Omental fat pad (tissue), 3 donors: ENCODE measurements at regions not wholly inside any gene's neighbourhood (a gene's known extent, or its start where the extent isn't known, plus 50 kb on each side); places are given as distances from the start of the nearest gene placed in this dataset.

Experiments used
- ATAC-seq: fragments of 150-250 bp; one replicate; pipeline ENCODE4 v1.9.1; 2016; ENCODE audit warnings: mild to moderate bottlenecking, moderate library complexity; ENCODE audit not compliant: low FRiP score
- DNase-seq: peaks from one replicate; pipeline ENCODE4 v3.0.0-alpha.2; 2019; ENCODE audit warnings: low spot score
- TF ChIP-seq, protein P1 (sequence below), 3 donors: fragments of 450-650 bp; IDR thresholded peaks; one replicate each; pipeline ENCODE4 v1.5.1; 2016 to 2017; ENCODE audit warnings: antibody characterized with exemption in 3 of 3, mild to moderate bottlenecking in 3 of 3, moderate library complexity in 2 of 3

DNA sequence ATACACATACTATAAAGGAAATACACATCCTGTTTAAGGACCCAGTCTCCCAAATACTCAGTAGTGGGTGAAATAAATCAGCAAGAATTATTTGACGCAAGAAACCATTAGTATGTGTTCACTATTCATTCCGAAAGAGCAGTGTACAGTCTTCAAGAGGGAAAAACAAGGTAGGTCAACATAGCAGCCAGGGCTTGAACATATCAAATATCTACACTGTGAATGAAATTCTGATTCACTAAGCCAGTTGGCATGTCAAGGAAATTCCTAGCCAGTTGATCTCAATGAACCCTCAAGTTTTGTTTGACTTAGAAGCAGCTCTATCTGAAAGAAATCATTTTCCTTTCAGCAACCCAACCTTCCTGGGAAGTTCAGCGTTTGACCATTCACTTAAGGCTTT lies 99.0 kb downstream of the CNTN3 start:
- ATAC-seq (no peak), DNase-seq (no peak)
- TF ChIP-seq, protein P1, sequence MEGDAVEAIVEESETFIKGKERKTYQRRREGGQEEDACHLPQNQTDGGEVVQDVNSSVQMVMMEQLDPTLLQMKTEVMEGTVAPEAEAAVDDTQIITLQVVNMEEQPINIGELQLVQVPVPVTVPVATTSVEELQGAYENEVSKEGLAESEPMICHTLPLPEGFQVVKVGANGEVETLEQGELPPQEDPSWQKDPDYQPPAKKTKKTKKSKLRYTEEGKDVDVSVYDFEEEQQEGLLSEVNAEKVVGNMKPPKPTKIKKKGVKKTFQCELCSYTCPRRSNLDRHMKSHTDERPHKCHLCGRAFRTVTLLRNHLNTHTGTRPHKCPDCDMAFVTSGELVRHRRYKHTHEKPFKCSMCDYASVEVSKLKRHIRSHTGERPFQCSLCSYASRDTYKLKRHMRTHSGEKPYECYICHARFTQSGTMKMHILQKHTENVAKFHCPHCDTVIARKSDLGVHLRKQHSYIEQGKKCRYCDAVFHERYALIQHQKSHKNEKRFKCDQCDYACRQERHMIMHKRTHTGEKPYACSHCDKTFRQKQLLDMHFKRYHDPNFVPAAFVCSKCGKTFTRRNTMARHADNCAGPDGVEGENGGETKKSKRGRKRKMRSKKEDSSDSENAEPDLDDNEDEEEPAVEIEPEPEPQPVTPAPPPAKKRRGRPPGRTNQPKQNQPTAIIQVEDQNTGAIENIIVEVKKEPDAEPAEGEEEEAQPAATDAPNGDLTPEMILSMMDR (IDR thresholded peaks at IDR 0.05): no peak

DNA sequence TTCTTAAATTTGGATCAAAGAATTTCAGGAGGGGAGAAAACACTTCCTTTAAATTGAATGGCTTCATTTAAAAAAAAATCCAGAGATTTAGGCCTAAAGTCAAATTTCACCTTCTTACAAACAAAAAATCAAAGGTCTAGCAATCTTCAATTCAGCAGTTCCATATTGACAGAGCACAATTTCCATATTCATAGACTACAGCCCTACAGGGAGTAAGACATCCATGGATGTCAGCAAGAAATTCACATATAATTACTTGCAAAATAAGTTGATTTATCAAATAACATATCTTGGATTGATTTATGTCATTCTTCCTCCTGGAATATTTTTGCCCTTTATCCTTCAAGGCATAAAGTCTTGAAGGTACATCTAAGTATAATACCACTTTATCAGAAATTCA lies 103.4 kb downstream of the CNTN3 start:
- DNase-seq: no peak
- TF ChIP-seq, protein P1 (IDR thresholded peaks at IDR 0.05): no peak
- ATAC-seq: no peak

GRCh38 chr3:74510261-74510818 lies 104.1 kb downstream of the CNTN3 start:
- TF ChIP-seq, protein P1 (IDR thresholded peaks at IDR 0.05): no peak
- DNase-seq (no peak), ATAC-seq (no peak)

- TF ChIP-seq, protein P1 (IDR thresholded peaks at IDR 0.05): no peak
- DNase-seq (no peak), ATAC-seq (no peak)
Measured at GRCh38 chr3:74507691-74508090, 106.8 kb downstream of the CNTN3 start.

GRCh38 chr3:74506246-74506645 lies 108.2 kb downstream of the CNTN3 start:
- ATAC-seq: no peak
- TF ChIP-seq, protein P1 (IDR thresholded peaks at IDR 0.05): no peak
- DNase-seq: no peak

GRCh38 chr3:74501007-74501406 lies 113.5 kb downstream of the CNTN3 start:
- no peak for DNase-seq
- TF ChIP-seq, protein P1 (IDR thresholded peaks at IDR 0.05): no peak
- ATAC-seq: no peak

DNA sequence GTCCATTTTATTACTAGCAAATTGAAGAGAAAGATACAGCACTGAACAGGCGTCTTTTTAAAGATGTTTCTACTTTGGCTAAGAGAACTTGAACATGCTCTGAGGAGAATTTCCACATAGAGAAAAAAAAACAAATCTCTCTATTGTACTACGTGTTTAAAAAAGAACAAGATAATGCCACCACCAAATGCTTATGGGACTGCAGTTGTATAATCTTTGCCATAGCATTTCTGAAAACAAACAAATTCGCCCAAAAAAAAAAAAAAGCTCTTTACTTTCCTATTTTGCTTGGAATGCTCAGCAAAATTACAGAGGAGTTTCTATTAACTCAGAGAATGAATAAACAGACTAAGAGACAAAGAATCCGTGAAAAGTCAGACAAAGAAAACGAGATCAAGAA lies 114.2 kb downstream of the CNTN3 start:
- no peak for ATAC-seq
- TF ChIP-seq, protein P1 (IDR thresholded peaks at IDR 0.05): no peak
- DNase-seq: no peak
